ENCODE measurements at regions not wholly inside any gene's neighbourhood (a gene's known extent, or its start where the extent isn't known, plus 50 kb on each side); places are given as distances from the start of the nearest gene placed in this dataset.

DNA sequence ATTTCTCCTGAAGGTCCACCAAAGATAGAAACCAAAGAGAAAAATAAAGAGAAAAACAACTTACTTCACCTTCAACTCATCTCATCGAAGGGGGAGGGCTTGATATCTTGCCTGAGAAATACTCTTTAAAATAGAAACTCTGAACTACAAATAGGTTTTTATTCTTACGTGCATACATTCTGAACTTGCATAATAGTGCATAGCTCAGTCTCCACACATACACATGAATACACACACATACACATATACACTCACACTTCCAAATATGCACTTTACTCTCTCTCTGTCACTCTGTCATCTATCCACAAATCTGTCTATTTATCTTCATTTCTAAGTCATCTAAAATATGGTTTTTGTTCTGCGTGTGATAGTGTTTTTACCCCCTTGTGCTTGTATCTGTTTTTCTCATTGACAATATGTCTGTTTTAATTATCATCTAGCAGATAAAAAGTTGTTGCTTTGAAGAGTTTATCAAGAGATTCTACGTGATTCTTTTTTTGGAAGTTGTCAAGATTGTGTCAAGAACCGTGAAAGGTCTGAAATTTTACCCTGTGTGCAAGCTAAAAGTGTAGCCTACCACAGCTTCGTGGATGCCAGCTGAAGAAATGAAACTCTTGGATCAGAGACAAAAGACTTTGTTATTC lies 468.8 kb downstream of the EPM2A start:
- in situ Hi-C loops (cut with HindIII; ENCODE audit: low pct_ligation_motif_present, low sequenced_read_pairs) = no loop called here
- Histone ChIP-seq H3K36me3 (replicated peaks) (no peaks in the 10 kb centered on the region), H3K4me3 (ENCODE audit: low read depth, low read length) (no peak overlapping the region), H3K27ac (no peak overlapping the region), H3K27me3 (replicated peaks) (no peaks in the 10 kb centered on the region)
- TF ChIP-seq, protein P1, sequence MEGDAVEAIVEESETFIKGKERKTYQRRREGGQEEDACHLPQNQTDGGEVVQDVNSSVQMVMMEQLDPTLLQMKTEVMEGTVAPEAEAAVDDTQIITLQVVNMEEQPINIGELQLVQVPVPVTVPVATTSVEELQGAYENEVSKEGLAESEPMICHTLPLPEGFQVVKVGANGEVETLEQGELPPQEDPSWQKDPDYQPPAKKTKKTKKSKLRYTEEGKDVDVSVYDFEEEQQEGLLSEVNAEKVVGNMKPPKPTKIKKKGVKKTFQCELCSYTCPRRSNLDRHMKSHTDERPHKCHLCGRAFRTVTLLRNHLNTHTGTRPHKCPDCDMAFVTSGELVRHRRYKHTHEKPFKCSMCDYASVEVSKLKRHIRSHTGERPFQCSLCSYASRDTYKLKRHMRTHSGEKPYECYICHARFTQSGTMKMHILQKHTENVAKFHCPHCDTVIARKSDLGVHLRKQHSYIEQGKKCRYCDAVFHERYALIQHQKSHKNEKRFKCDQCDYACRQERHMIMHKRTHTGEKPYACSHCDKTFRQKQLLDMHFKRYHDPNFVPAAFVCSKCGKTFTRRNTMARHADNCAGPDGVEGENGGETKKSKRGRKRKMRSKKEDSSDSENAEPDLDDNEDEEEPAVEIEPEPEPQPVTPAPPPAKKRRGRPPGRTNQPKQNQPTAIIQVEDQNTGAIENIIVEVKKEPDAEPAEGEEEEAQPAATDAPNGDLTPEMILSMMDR (IDR thresholded peaks at IDR 0.05; ENCODE audit: low read depth, low read length, missing control alignments) = no peak
- DNase-seq = no peak

DNA sequence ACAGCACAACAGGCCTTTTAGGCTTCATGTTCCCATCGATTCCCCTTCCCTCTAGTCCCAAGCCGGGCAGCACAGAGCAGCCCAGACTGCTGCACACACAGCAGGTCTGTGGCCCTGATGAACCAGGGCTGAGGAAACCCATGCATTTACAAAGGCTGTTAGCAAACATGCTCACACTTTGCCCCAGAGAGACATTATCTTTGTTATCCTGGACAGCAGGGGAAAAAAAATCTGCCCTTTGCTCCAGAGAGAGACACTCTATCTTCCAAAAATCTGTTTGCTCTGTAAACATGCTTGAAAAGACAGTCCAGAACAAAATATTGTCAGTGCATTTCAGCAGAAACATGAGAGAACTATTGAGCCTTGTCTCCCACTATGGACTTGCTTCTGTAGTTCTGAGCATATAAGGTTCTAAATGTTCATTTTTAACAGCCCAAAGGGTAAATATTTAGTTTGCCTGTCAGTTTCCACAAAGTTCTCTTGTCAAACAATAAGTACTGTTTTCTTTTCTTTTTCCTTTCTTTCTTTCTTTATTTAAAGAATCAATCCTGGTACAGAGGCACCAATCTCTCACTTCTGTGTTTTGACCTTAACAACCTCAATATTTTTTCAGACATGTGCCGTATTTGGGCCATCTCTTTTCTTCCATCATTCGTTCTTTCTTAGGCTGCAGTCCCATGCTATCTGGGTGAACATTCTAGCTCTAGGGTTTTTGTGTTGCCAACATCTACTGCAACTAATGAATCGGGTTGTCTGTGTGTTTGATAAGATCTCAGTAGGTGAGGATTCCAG lies 468.0 kb downstream of the EPM2A start:
- TF ChIP-seq, protein P1 (IDR thresholded peaks at IDR 0.05; ENCODE audit: low read depth, low read length, missing control alignments) = no peak
- in situ Hi-C loops (cut with HindIII; ENCODE audit: low pct_ligation_motif_present, low sequenced_read_pairs) = no loop called here
- DNase-seq = no peak

DNA sequence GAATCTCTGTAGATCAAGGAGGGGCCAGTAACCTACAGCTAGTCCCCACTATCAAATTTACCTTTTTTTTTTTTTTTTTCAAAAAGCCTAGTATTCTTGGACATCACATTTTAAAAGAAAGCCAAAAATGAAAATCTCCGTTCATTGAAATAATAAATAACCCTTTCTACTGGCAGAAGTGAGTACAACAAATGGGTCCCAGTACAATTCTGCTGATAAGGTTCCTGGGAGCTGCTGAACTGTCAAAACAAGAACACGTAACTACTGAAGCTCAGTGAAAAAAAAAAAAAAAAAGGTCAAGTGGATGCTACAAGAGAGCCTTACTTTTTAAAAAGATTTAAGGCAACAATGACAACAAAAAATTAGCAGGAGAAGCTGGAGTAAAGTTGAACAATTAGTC lies 464.9 kb downstream of the EPM2A start:
- TF ChIP-seq, protein P1 (IDR thresholded peaks at IDR 0.05; ENCODE audit: low read depth, low read length, missing control alignments) = no peak
- no peaks in the 10 kb centered on the region for H3K27me3 ChIP-seq (replicated peaks)
- DNase-seq = no peak
- no peaks in the 10 kb centered on the region for H3K36me3 ChIP-seq (replicated peaks)
- in situ Hi-C loops (cut with HindIII; ENCODE audit: low pct_ligation_motif_present, low sequenced_read_pairs) = no loop called here
- no peak overlapping the region for H3K4me3 ChIP-seq (ENCODE audit: low read depth, low read length)
- no peak overlapping the region for H3K27ac ChIP-seq

More for the DNA sequence above, 468.0 kb downstream of the EPM2A start:
- H3K36me3 ChIP-seq (replicated peaks) = no peaks in the 10 kb centered on the region
- no peak overlapping the region for H3K27ac ChIP-seq
- H3K27me3 ChIP-seq (replicated peaks) = no peaks in the 10 kb centered on the region
- H3K4me3 ChIP-seq (ENCODE audit: low read depth, low read length) = no peak overlapping the region

DNA sequence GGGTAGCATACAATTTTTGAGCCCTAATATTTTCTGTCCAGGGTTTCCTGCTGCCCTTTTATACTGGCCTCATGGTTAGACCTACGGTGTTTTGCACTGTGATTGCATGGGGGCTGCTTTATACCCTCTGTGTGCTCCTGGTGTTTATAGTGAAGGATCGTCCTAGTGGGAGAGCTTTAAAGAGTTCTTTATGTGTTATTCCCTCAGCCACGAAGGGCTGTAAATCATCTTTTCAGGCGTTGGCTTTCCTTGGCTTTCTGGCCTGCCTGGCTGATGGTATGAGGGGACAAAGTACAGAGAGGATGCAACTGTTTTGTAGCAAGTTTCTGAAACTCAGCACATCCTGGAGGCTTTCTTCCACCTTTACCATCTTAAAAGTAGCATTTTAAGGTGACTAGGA lies 464.3 kb downstream of the EPM2A start:
- DNase-seq = no peak
- Histone ChIP-seq H3K27ac (no peak overlapping the region), H3K36me3 (replicated peaks) (no peaks in the 10 kb centered on the region), H3K27me3 (replicated peaks) (no peaks in the 10 kb centered on the region), H3K4me3 (ENCODE audit: low read depth, low read length) (no peak overlapping the region)
- TF ChIP-seq, protein P1 (IDR thresholded peaks at IDR 0.05; ENCODE audit: low read depth, low read length, missing control alignments) = no peak
- in situ Hi-C loops (cut with HindIII; ENCODE audit: low pct_ligation_motif_present, low sequenced_read_pairs) = no loop called here

DNA sequence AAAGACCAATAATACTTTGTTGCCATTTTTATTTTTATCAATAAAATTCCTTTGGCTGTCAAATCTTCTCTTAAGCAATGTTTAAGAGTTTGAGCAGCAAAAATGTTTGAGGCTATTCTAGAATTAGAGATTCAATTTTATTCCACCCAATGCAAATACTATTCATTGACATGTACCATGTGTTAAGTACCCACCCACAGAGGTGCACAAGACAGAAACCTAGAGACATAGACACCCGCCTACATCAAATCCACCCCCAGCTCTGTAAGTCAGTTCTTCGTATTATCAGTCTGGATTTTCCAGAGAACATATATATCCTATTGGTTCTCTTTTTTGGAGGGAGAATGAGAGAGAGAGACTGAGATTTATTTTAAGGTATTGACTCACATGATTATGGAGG lies 463.7 kb downstream of the EPM2A start:
- Histone ChIP-seq H3K36me3 (replicated peaks) (no peaks in the 10 kb centered on the region), H3K27ac (no peak overlapping the region), H3K27me3 (replicated peaks) (no peaks in the 10 kb centered on the region), H3K4me3 (ENCODE audit: low read depth, low read length) (no peak overlapping the region)
- DNase-seq = no peak
- TF ChIP-seq, protein P1 (IDR thresholded peaks at IDR 0.05; ENCODE audit: low read depth, low read length, missing control alignments) = no peak
- in situ Hi-C loops (cut with HindIII; ENCODE audit: low pct_ligation_motif_present, low sequenced_read_pairs) = no loop called here

Measured in brain microvascular endothelial cell (primary cell).